NB4 (cell line): ENCODE measurements at regions not wholly inside any gene's neighbourhood (a gene's known extent, or its start where the extent isn't known, plus 50 kb on each side); places are given as distances from the start of the nearest gene placed in this dataset.
A peak's percentile ranks its signal among the peaks of the same experiment; 100 is the strongest.
"Not testable (repeated sequence)": the region's sequence is repeated elsewhere in the genome, so short reads cannot be mapped to it uniquely, and the experiment has no call there.

Experiments
- DNase-seq: peaks from one replicate; pipeline ENCODE4 v3.0.0; 2010; ENCODE audit warnings: low read depth
- H3K4me3 ChIP-seq: one replicate; pipeline ENCODE4 v1.5.1; 2011; ENCODE audit warnings: mild to moderate bottlenecking, low read depth, low read length, moderate library complexity
- MYC ChIP-seq: IDR thresholded peaks from 2 replicates; pipeline ENCODE4 v1.6.1; 2011; ENCODE audit warnings: low read depth, low read length
- POLR2A ChIP-seq: IDR thresholded peaks from 2 replicates; pipeline ENCODE4 v1.6.1; 2011; ENCODE audit warnings: mild to moderate bottlenecking; ENCODE audit not compliant: insufficient read length; ENCODE audit errors: extremely low read depth
- TF ChIP-seq, protein P1 (sequence below): IDR thresholded peaks from 2 replicates; pipeline ENCODE4 v1.6.1; 2011; ENCODE audit warnings: low read depth, low read length
- TF ChIP-seq, protein P2 (sequence below): IDR thresholded peaks from one replicate; pipeline ENCODE4 v1.5.1; 2012; ENCODE audit warnings: low read depth, low read length

DNA sequence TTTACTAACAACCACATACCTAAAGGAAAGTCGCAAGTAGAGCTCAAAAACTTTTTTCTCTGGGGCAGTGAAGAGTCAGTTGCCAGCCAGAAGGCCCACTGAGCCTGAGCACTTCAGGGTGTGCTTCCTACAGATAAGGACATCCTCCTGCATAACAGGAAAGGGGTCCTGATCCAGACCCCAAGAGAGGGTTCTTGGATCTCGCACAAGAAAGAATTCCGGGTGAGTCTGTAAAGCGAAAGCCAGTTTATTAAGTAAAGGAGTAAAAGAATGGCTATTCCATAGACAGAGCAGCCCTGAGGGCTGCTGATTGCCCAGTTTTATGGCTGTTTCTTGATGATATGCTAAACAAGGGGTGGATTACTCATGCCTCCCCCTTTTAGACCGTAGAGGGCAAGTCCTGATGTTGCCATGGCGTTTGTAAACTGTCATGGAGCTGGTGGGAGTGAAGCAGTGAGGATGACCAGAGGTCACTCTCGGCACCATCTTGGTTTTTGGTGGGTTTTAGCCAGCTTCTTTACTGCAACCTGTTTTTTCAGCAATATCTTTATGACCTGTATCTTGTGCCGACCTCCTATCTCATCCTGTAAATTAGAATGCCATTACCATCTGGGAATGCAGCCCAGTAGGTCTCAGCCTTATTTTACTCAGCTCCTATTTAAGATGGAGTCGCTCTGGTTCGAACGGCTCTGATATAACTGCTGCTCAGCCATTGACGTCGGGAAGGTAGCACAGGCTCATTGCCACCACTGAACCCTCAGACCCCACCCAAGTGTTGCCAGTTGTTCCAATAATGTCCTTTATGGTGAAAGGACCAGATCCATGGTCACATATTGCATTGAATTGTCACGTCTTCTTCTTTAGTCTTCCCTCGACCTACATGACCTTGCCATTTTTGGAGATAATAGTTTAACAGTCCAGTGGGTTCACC lies 96.6 kb upstream of the ERRFI1 start:
- TF ChIP-seq, protein P1, sequence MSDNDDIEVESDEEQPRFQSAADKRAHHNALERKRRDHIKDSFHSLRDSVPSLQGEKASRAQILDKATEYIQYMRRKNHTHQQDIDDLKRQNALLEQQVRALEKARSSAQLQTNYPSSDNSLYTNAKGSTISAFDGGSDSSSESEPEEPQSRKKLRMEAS: no peak
- TF ChIP-seq MYC: no peak
- TF ChIP-seq, protein P2, sequence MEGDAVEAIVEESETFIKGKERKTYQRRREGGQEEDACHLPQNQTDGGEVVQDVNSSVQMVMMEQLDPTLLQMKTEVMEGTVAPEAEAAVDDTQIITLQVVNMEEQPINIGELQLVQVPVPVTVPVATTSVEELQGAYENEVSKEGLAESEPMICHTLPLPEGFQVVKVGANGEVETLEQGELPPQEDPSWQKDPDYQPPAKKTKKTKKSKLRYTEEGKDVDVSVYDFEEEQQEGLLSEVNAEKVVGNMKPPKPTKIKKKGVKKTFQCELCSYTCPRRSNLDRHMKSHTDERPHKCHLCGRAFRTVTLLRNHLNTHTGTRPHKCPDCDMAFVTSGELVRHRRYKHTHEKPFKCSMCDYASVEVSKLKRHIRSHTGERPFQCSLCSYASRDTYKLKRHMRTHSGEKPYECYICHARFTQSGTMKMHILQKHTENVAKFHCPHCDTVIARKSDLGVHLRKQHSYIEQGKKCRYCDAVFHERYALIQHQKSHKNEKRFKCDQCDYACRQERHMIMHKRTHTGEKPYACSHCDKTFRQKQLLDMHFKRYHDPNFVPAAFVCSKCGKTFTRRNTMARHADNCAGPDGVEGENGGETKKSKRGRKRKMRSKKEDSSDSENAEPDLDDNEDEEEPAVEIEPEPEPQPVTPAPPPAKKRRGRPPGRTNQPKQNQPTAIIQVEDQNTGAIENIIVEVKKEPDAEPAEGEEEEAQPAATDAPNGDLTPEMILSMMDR: no peak
- TF ChIP-seq POLR2A: no peak
- H3K4me3 ChIP-seq: no peak overlapping the region
- DNase-seq: no peak

DNA sequence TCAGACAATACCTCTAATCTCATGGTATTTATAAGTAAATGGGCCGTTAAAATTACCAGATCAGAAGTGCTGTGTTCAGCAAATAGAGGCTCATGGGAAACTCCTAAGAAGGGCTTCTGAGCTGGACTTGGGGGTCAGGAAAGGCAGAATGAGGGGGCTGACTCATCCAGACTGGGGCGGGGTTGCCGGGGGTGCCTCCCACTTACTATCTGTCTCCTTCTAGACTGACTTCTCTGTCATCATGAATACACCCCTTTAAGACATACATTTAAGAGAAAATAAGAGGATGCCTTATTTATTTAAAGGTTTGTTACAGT lies 96.0 kb upstream of the ERRFI1 start:
- TF ChIP-seq, protein P1: no peak
- TF ChIP-seq MYC: no peak
- TF ChIP-seq, protein P2: no peak
- no peak for TF ChIP-seq POLR2A
- no peak overlapping the region for H3K4me3 ChIP-seq
- DNase-seq: no peak

DNA sequence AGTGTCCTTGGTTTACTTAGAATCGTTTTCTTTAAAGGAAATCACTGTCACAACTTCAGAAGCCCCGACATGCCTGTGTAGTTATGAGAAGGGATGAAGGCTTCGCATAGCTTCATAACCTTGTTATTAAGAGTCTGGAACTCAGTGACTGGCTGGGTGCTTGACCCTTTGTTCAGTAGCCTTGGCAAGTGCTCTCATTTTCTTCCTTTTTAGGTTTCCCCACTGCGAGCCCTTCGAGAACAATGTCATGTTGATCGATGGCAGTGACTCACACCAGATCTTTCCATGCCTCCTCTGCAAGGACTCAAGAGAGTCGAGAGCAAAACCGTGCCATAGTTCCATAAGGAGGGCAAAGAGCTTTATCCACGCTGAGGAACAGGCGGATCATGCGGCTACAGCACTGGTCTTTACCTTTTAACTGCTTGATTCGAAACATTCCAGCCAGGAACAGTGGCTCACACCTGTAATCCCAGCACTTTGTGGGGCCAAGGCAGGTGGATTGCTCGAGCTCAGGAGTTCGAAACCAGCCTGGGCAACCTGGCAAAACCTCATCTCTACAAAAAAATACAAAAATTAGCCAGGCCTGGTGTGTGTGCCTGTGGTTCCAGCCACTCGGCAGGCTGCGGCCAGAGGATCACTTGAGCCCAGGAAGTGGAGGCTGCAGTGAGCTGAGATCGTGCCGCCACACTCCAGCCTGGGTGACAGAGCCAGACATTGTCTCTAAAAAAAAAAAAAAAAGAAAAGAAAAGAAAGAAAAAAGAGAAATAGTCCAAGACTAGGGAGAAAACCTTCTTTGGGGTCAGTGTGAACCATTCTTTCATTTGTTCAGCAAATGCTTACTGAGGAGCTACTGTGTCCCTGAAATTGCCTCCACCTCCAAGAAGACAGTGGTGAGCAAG lies 95.4 kb upstream of the ERRFI1 start:
- DNase-seq: peak; percentile 18
- H3K4me3 ChIP-seq: no peak overlapping the region

DNA sequence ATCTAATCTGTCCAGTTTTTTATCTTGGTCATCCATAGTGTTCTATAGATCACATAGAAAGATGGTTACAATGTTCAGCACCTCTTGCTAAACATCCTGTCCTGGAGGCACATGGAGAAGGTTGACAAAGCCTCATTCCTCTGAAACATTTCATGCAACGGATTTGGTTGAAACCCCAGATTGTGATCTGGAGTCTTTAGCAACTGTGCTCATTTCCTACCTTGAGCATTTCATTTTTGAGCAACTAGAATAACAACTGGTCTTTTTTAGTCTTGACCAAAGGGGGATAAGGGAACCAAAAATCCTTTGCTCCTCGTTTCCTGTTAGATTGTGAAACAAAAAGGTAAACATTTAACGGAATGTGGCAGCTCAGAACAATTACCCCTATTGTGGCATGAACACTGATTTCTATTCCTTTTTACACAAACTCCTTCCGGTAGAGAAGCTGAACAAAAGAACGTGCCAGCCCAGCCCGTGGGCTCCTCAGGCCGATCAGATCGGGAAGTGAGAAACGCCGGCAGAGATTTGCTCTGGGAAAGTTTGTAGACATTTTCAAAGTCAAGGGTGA lies 94.7 kb upstream of the ERRFI1 start:
- no peak overlapping the region for H3K4me3 ChIP-seq
- TF ChIP-seq POLR2A: no peak
- TF ChIP-seq MYC: no peak
- TF ChIP-seq, protein P2: no peak
- TF ChIP-seq, protein P1: 0 out of 2 replicates have a peak, but pooled peaks have one; percentile 33
- peak; percentile 26 for DNase-seq

More for the DNA sequence above, 95.4 kb upstream of the ERRFI1 start:
- TF ChIP-seq, protein P1: no peak
- TF ChIP-seq POLR2A: no peak
- TF ChIP-seq MYC: no peak
- TF ChIP-seq, protein P2: no peak

DNA sequence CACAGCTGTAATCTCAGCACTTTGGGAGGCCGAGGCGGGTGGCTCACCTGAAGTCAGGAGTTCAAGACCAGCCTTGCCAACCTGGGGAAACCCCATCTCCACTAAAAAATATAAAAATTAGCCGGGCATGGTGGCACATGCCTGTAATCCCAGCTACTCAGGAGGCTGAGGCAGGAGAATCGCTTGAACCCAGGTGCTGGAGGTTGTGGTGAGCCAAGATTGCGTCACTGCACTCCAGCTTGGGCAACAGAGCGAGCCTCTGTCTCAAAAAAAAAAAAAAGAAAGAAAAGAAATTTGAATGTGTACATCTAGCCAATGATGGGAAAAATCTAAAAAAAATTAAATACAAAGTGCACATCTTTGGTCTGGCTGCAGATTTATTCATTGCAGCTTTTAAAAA lies 92.6 kb upstream of the ERRFI1 start:
- peak; percentile 29 for DNase-seq
- not testable (repeated sequence) for H3K4me3 ChIP-seq
